ENCODE measurements at regions not wholly inside any gene's neighbourhood (a gene's known extent, or its start where the extent isn't known, plus 50 kb on each side); places are given as distances from the start of the nearest gene placed in this dataset.
"Not testable (repeated sequence)": the region's sequence is repeated elsewhere in the genome, so short reads cannot be mapped to it uniquely, and the experiment has no call there.

DNA sequence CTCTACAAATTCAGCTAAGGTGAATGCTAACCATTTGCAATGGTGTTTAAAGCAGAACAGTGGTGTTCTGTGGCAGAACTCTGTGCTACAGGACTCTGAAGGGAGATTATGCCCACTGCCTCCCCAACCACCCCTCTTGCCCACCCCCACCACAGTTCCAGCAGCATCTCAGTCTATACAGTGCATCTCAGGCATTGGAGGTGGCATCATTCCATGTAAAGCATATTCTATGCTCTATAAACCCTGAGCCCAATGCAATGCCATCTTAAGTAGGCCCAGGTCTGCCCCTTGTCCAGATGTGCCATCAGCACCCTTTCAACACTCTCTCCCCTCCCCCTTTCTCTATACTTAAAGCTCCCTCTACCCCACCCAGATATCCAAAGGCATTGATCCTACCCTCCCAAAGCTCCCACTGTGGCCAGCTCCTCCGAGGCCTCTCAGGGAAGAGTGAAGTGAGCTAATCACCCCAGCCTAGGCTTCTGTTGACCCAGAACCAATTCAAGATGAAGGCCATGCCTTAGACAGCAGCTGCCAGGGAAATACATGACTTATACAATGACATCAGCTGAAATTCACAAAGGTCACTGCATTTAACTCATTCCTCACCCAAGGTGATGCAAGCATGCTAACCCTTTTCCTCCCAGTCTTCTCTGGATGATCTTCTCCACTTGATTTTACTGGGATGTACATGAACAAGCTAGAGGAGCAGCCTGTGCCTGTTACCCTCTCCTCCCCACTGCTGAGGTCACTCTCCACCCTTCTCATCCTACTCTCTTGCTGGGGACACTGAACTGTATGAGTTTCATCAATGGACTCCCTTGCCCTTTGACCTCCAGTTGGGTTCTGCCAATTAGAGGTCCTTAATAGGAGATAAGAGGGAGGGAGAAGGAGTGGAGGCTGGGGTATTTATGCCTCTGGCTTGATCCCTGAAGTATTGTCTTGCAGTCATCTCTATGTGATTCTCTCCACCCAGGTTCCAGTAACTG lies 353.9 kb downstream of the GOLGA6L6 start:
- FAIRE-seq, result not testable (repeated sequence)

DNA sequence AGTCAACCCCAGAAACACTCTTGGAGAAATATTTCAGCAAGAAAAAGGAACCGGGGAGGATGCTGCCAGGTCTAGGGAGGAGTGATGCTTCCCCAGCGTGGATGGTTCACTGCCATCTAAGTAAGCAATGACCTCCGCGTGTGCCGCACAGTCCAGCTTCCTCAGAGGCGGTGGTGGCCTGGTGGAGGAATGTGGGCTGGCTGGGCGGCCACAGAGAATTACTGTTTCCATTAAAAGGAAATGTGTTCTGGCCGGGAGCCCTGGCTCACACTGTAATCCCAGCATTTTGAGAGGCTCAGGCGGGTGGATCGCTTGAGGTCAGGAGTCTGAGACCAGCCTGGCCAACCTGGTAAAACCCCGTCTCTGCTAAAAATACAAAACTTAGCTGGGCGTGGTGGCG lies 356.7 kb downstream of the GOLGA6L6 start:
- not testable (repeated sequence) for FAIRE-seq

DNA sequence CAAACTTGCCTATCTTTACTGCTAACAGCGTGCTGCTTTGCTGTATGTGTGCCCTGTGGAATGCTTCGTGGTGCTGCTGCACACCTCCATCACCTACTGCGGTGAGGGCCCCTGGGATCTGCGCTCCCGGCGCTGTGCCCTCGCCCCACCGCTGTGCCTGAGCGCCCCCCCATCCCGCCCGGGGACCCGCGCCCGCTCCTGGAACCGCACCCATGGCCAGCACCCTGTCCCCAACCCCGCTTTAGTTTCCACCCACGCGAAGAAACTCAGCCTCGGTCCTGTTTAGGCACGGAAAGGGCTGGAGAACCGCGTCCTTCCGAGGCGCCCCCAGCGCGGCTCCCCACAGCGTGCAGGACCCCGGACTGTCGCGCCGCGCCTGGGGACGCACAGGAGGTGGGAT lies 373.4 kb downstream of the GOLGA6L6 start:
- FAIRE-seq, result not testable (repeated sequence)

DNA sequence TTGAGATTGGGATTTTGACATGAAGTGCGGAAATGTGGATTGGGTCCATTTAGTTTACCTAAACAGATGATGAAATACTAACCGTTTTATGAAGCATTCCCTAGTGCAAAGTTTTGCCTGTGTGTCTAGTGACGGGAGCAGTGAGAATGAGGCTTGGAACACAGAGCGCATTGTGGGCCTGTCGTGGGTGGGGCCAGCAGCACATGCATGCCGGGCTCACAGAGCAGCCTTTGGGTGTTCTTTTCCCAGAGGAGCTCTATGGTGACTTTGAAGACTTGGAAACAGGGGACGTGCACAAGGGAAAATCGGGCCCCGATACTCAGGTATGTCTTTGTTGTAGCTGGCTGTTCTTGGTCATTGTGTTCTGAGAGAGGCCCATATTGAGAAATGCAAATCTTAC lies 388.1 kb downstream of the GOLGA6L6 start:
- not testable (repeated sequence) for FAIRE-seq

DNA sequence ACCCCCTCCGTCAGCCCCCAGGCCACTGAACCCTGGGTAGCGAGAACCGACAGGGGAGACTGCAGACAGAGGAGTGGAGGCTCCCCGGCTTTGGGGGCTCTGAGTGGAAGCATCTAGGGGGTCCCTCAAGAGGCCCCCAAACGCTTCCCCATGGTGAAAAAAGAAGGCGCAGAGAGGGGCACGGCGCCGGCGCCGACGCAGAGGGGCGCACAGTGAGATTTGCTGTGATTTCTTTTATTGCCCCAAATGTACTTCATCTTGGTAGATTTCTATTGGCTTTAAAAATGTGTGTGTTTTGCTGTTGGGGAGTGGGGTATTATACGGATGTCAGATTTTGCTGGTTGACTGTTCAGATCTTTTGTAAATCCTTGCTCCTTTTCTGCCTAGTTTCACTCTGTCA lies 392.9 kb downstream of the GOLGA6L6 start:
- FAIRE-seq, result not testable (repeated sequence)

- not testable (repeated sequence) for FAIRE-seq
These were observed 393.6 kb downstream of the GOLGA6L6 start for GRCh38 chr15:20148008-20148407.

- not testable (repeated sequence) for FAIRE-seq
These were observed 397.1 kb downstream of the GOLGA6L6 start for GRCh38 chr15:20144333-20145036.

DNA sequence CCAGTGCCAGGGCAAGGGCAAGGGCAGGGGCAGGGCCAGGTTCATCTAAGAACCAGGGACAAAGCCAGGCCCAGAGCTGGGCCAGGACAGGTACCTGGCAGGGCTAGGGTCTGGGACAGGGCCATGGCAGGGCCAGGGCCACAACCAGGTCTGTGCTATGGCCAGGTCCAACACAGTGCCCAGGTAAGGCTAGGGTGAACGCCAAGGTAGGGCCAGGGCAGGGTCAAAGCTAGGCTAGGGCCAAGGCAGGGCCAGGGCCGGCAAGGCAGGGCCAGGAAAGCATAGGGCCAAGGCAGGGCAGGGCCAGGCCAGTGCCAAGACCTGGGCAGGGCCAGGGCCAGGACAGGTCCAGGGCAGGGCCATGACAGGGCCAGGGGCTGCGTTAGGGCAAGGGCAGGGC lies 398.7 kb downstream of the GOLGA6L6 start:
- FAIRE-seq, result not testable (repeated sequence)

- FAIRE-seq, result not testable (repeated sequence)
These were observed 399.2 kb downstream of the GOLGA6L6 start for GRCh38 chr15:20142410-20142809.

DNA sequence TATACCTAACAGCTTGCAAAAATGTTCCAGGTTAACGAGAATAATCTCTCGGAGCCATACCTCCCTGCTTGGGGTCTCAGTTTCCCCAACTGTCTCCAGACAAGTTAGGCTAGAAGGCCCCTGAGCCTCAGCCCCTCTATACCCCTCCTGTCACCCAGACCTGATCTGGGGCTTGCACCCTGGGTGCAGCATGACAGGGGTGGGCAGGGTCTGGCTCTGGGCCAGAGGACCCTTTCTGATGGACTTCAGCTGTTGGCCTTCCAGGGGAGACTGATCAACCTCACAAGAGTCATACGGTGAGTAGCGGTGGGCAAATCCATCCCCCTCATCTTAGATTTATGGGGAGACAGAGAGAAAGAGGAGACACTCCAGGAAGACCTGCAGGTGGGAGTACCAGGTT lies 416.9 kb downstream of the GOLGA6L6 start:
- not testable (repeated sequence) for FAIRE-seq

DNA sequence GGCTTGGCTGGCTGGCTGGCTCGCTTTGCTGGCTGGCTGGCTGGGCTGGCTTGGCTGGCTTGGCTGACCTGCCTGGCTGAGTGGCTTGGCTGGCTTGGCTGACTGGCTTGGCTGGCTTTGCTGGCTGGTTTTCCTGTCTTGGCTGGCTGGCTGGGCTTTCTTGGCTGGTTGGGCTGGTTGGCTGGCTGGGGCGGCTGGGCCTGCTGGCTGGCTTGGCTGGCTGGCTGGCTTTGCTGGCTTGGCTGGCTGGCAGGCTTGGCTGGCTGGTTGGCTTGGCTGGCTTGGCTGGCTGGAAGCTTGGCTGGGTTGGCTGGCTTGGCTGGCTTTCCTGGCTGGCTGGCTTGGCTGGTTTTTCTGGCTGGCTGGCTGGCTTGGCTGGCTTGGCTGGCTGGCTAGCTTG lies 435.6 kb downstream of the GOLGA6L6 start:
- FAIRE-seq, result no peak

- FAIRE-seq, result not testable (repeated sequence)
These were observed 436.3 kb downstream of the GOLGA6L6 start for GRCh38 chr15:20105011-20105990.

- not testable (repeated sequence) for FAIRE-seq
These were observed 437.0 kb downstream of the GOLGA6L6 start for GRCh38 chr15:20104551-20104950.

GRCh38 chr15:20102862-20103261 lies 438.7 kb downstream of the GOLGA6L6 start:
- FAIRE-seq, result not testable (repeated sequence)

DNA sequence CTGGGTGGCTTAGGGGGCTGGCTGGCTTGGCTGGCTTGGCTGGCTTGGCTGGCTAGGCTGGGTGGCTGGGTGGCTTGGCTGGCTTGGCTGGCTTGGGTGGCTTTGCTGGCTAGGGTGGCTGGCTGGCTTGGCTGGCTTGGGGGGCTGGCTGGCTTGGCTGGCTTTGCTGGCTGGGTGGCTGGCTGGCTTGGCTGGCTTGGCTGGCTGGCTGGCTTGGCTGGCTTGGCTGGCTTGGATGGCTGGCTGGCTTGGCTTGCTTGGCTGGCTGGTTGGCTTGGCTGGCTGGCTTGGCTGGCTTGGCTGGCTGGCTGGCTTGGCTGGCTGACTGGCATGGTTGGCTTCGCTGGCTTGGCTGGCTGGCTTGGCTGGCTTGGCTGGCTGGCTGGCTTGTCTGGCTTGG lies 439.4 kb downstream of the GOLGA6L6 start:
- FAIRE-seq, result not testable (repeated sequence)

DNA sequence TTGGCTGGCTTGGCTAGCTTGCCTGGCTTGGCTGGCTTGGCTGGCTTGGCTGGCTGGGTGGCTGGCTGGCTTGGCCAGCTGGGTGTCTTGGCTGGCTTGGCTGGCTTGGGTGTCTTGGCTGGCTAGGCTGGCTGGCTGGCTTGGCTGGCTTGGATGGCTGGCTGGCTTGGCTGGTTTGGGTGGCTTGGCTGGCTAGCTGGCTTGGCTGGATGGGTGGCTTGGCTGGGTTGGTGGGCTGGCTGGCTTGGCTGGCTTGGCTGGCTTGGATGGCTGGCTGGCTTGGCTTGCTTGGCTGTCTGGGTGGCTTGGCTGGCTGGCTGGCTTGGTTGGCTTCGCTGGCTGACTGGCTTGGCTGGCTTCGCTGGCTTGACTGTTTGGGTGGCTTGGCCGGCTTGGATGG lies 440.3 kb downstream of the GOLGA6L6 start:
- not testable (repeated sequence) for FAIRE-seq

DNA sequence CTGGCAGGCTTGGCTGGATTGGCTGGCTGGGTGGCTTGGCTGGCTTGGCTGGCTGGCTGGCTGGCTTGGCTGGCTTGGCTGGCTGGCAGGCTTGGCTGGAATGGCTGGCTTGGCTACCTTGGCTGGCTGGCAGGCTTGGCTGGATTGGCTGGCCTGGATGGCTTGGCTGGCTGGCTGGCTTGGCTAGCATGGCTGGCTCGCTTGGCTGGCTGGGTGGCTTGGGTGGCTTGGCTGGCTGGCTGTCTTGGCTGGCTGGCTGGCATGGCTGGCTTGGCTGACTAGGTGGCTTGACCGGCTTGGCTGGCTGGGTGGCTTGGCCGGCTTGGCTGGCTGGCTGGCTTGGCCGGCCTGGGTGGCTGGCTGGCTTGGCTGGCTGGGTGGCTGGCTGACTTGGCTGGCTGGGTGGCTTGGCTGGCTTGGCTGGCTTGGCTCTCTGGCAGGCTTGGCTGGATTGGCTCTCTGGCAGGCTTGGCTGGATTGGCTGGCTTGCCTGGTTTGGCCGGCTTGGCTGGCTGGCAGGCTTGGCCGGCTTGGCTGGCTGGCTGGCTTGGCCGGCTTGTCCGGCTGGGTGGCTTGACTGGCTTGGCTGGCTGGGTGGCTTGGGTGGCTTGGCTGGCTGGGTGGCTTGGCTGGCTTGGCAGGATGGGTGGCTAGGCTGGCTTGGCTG lies 440.9 kb downstream of the GOLGA6L6 start:
- FAIRE-seq, result not testable (repeated sequence)

DNA sequence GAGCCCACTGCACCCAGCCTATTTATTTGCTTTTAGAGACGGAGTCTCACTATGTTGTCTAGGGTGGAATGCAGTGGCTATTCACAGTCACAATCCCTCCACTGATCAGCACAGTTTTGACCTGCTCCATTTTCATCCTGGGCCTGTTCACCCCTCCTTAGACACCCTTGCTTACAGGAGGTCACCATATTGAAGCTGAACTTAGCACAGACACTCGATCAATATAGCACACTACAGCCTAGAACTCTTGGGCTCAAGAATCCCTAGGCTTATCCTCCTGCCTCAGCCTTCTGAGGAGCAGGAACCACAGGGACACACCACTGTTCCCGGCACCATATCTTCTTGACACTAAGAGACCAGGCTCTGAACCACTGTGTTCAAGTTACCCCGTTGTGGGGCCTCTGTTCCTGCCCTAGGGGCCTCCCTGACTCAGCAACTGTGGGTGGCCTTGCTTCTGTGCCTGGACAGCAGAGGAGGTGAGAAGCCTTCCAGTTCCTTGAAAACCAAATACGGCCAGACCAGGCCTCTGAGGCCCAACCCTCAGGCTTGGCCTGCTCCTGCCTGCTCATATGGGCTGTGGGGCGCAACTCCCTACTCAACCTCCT lies 445.8 kb downstream of the GOLGA6L6 start:
- FAIRE-seq, result not testable (repeated sequence)

DNA sequence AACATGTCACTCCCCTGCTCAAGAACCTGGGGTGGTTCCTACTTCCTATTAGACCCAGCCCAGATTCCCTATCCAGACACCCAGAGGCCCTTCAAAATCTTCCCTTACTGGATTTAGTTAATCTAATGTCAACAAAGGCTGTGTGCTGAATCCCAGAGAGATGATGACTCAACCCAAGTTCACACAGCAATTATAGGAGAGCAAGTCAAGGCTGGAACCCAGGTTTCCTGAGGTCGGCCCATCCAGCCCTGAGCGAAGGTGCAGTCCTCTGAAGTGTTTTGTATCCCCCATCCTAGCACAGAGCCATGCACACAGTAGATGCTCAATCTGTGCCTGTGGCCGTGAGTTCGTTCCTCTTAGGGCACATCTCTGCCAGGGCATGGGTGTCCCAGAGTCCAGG lies 452.1 kb downstream of the GOLGA6L6 start:
- FAIRE-seq, result not testable (repeated sequence)

DNA sequence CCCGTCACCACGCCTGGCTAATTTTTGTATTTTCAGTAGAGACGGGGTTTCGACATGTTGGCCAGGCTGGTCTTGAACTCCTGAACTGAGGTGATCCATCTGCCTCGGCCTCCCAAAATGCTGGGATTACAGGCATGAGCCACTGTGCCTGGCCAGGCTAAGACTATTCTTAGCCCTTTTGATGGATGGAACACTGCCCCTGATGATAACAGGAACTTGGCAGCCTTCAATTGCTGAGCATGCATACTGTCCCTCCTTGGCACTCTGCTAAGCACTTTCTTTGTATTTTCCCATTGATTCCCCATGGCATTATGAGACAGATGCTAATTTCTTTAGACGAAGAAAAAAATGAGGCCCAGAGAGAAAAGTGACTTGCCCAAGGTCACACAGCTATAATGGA lies 457.6 kb downstream of the GOLGA6L6 start:
- FAIRE-seq, result not testable (repeated sequence)

GRCh38 chr15:20074082-20074481 lies 467.5 kb downstream of the GOLGA6L6 start:
- not testable (repeated sequence) for FAIRE-seq
